Adrenal gland (tissue), 9 donors: ENCODE measurements at regions not wholly inside any gene's neighbourhood (a gene's known extent, or its start where the extent isn't known, plus 50 kb on each side); places are given as distances from the start of the nearest gene placed in this dataset.

ENCODE experiments used
- DNase-seq, 7 donors: peaks; one replicate each; pipeline ENCODE4 v3.0.0-alpha.2; 2019 to 2020
- H3K27ac ChIP-seq, 5 donors: fragments of 200-600 bp; sonication (generic) in 4 of 5; 1 replicate in 3 of 5; 2 replicates in 2 of 5; pipeline versions ENCODE4 v1.5.1 to v1.8.0; 2016 to 2020; ENCODE audit warnings: mild to moderate bottlenecking in 1 of 5
- H3K27me3 ChIP-seq: fragments of 200-600 bp; 2 replicates; pipeline ENCODE4 v1.8.0; 2021
- H3K36me3 ChIP-seq, 2 donors: fragments of 200-600 bp; replicated peaks in 1 of 2; 1 replicate in 1 of 2; 2 replicates in 1 of 2; pipeline versions ENCODE4 v1.5.1 to v1.8.0; 2018 to 2022
- H3K4me1 ChIP-seq, 2 donors: fragments of 200-600 bp; replicated peaks in 1 of 2; 1 replicate in 1 of 2; 2 replicates in 1 of 2; pipeline versions ENCODE4 v1.5.1 to v1.8.0; 2018 to 2021
- H3K4me3 ChIP-seq, 4 donors: fragments of 200-600 bp; sonication (generic) in 3 of 4; one replicate each; pipeline ENCODE4 v1.5.1; 2016 to 2018
- H3K9me3 ChIP-seq, 3 donors: fragments of 200-600 bp; sonication (generic) in 1 of 3; replicated peaks in 1 of 3; 1 replicate in 2 of 3; 2 replicates in 1 of 3; pipeline versions ENCODE4 v1.5.1 to v1.8.0; 2016 to 2021
- CTCF ChIP-seq, 6 experiments: fragments of 450-650 bp in 4 of 6; fragments of 200-600 bp in 2 of 6; sonication (generic) in 1 of 6; IDR thresholded peaks; 1 replicate in 5 of 6; 2 replicates in 1 of 6; pipeline versions ENCODE4 v1.5.1 to v1.8.0; 2016 to 2021; ENCODE audit warnings: antibody characterized with exemption in 6 of 6, mild to moderate bottlenecking in 2 of 6, moderate library complexity in 1 of 6
- POLR2A ChIP-seq, 2 donors: fragments of 450-650 bp; IDR thresholded peaks; one replicate each; pipeline ENCODE4 v1.6.1; 2017; ENCODE audit warnings: antibody characterized with exemption in 2 of 2, mild to moderate bottlenecking in 2 of 2, moderate library complexity in 1 of 2
- WGBS, 4 donors: extraction: QIAGEN DNeasy Blood & Tissue Kit in 2 of 4; methylation state at CpG; one replicate each; pipeline versions ENCODE4 v1.1.5 to v1.1.7; 2013 to 2017; 5-methylcytosine and 5-hydroxymethylcytosine counted together
- intact Hi-C, 2 donors: fragments of 100-400 bp; cut with DNase I; formaldehyde crosslinking; loops; one replicate each; pipeline versions ENCODE4 v1.14.1 to v1.15.0; 2022 to 2023
- donor health status: healthy with polysubstance abuse.
- donor health status: Bipolar disorder and iron deficiency.
- donor health status: DM: yes; HTN: yes; CAD: no.
- donor health status: DM: no; HTN: no; CAD: no.
- donor health status: DM: no; HTN: no; CAD: no.

GRCh38 chr6:41454189-41454789 is 91.9 kb upstream of the FOXP4 start:
- Histone ChIP-seq H3K27me3 (no peaks in the 10 kb centered on the region), H3K27ac (no peak overlapping the region), H3K9me3 (no peaks in the 10 kb centered on the region), H3K4me3 (no peak overlapping the region), H3K36me3 (no peaks in the 10 kb centered on the region), H3K4me1 (peaks cover 0 to 5% of the 10 kb centered on the region in 2 donors)
- 77 to 87% (median 85%) methylated on average over 8 to 9 of the region's 9 CpGs for WGBS, 4 donors
- TF ChIP-seq CTCF (IDR thresholded peaks at IDR 0.05) (no peak), POLR2A (IDR thresholded peaks at IDR 0.05) (no peak)
- intact Hi-C loops, result no loop called here
- DNase-seq, result no peak

GRCh38 chr6:41455410-41455809 is 90.8 kb upstream of the FOXP4 start:
- Histone ChIP-seq H3K4me3 (no peak overlapping the region), H3K27ac (no peak overlapping the region), H3K9me3 (no peaks in the 10 kb centered on the region), H3K27me3 (no peaks in the 10 kb centered on the region), H3K4me1 (no peaks in the 10 kb centered on the region), H3K36me3 (no peaks in the 10 kb centered on the region)
- no peak for TF ChIP-seq CTCF (IDR thresholded peaks at IDR 0.05)
- TF ChIP-seq POLR2A (IDR thresholded peaks at IDR 0.05), result no peak
- no peak for DNase-seq
- 63 to 89% (median 86%) methylated on average over 2 of the region's 2 CpGs for WGBS, 4 donors
- intact Hi-C loops, result no loop called here

- no peaks in the 10 kb centered on the region for H3K27me3 ChIP-seq
- no peak for DNase-seq
- 58 to 79% (median 62%) methylated on average over 4 of the region's 4 CpGs for WGBS, 4 donors
- no peak overlapping the region for H3K4me3 ChIP-seq
- no peaks in the 10 kb centered on the region for H3K4me1 ChIP-seq
- TF ChIP-seq CTCF (IDR thresholded peaks at IDR 0.05) (no peak), POLR2A (IDR thresholded peaks at IDR 0.05) (no peak)
- no peak overlapping the region for H3K27ac ChIP-seq
- intact Hi-C loops, result no loop called here
- H3K9me3 ChIP-seq, result no peaks in the 10 kb centered on the region
- no peaks in the 10 kb centered on the region for H3K36me3 ChIP-seq
Observed at GRCh38 chr6:41455818-41456217, 90.4 kb upstream of the FOXP4 start.

GRCh38 chr6:41457303-41457670 is 88.9 kb upstream of the FOXP4 start:
- no peak overlapping the region for H3K4me3 ChIP-seq
- no peaks in the 10 kb centered on the region for H3K27me3 ChIP-seq
- TF ChIP-seq POLR2A (IDR thresholded peaks at IDR 0.05), result no peak
- TF ChIP-seq CTCF (IDR thresholded peaks at IDR 0.05), result no peak
- H3K9me3 ChIP-seq, result no peaks in the 10 kb centered on the region
- no peak overlapping the region for H3K27ac ChIP-seq
- DNase-seq, result no peak
- no peaks in the 10 kb centered on the region for H3K36me3 ChIP-seq
- WGBS, 4 donors, result 69 to 87% (median 81%) methylated on average over 5 to 8 of the region's 8 CpGs
- H3K4me1 ChIP-seq, result no peaks in the 10 kb centered on the region
- intact Hi-C loops, result no loop called here
